ENCODE measurements at regions not wholly inside any gene's neighbourhood (a gene's known extent, or its start where the extent isn't known, plus 50 kb on each side); places are given as distances from the start of the nearest gene placed in this dataset.

GRCh38 chr5:2417301-2417700, 334.2 kb downstream of the IRX2 start:
- no peak for DNase-seq (ENCODE audit: low spot score)
- Histone ChIP-seq H3K4me2 (no peak overlapping the region), H2AFZ (no peak overlapping the region), H3K4me1 (ENCODE audit: insufficient read depth) (no peaks in the 10 kb centered on the region), H3K9me2 (ENCODE audit: insufficient read depth) (no peaks in the 10 kb centered on the region), H3K36me3 (ENCODE audit: insufficient read depth) (peaks cover 3% of the 10 kb centered on the region; the same call in 1 of the 2 replicates), H3K4me3 (no peak overlapping the region), H3F3A (replicated peaks; ENCODE audit: low read depth) (no peaks in the 10 kb centered on the region), H3K27ac (ENCODE audit: low read depth) (no peak overlapping the region), H4K20me1 (replicated peaks; ENCODE audit: insufficient read depth) (no peaks in the 10 kb centered on the region), H3K27me3 (ENCODE audit: insufficient read depth) (no peaks in the 10 kb centered on the region), H3K79me2 (replicated peaks; ENCODE audit: insufficient read depth) (no peaks in the 10 kb centered on the region)
- peaks cover 2% of the 10 kb centered on the region; the same call in 1 of the 3 replicates for H3K4me1 Mint-ChIP-seq
- no peak overlapping the region for H3K27ac Mint-ChIP-seq
- H3K27me3 Mint-ChIP-seq (ENCODE audit: insufficient read depth, low read depth, poor library complexity): peaks cover 2% of the 10 kb centered on the region
- TF ChIP-seq CTCF (conservative IDR thresholded peaks at IDR 0.05; ENCODE audit: low read depth in 2 of 2) (no peak), EZH2 (IDR thresholded peaks at IDR 0.05; ENCODE audit: low read depth, unreplicated experiment) (no peak), ZNF331 (CRISPR knock-in tag; IDR thresholded peaks at IDR 0.05; ENCODE audit: low read depth) (no peak), STAT1 (IDR thresholded peaks at IDR 0.05; ENCODE audit: unreplicated experiment) (no peak), CREB1 (CRISPR knock-in tag; IDR thresholded peaks at IDR 0.05; ENCODE audit: low read depth) (no peak), ZNF462 (CRISPR knock-in tag; IDR thresholded peaks at IDR 0.05) (no peak), ZNF114 (CRISPR knock-in tag; IDR thresholded peaks at IDR 0.05) (no peak), EZH2phosphoT487 (IDR thresholded peaks at IDR 0.05; ENCODE audit: unreplicated experiment) (no peak), ETS1 (IDR thresholded peaks at IDR 0.05) (no peak), REST (IDR thresholded peaks at IDR 0.05; ENCODE audit: unreplicated experiment) (no peak), JUNB (IDR thresholded peaks at IDR 0.05; ENCODE audit: unreplicated experiment) (no peak), NANOG (IDR thresholded peaks at IDR 0.05; ENCODE audit: borderline replicate concordance) (no peak), POLR2AphosphoS5 (IDR thresholded peaks at IDR 0.05; ENCODE audit: low read depth) (no peak)
- H3K4me3 Mint-ChIP-seq: no peak overlapping the region
- H3K36me3 Mint-ChIP-seq (ENCODE audit: low read depth): no peaks in the 10 kb centered on the region
- H3K9me3 Mint-ChIP-seq: peaks cover 20% of the 10 kb centered on the region
- no peak for ATAC-seq

All from GM23338 (cell line).